NCI-H510A (cell line): ENCODE measurements at regions not wholly inside any gene's neighbourhood (a gene's known extent, or its start where the extent isn't known, plus 50 kb on each side); places are given as distances from the start of the nearest gene placed in this dataset.
"Not testable (repeated sequence)": the region's sequence is repeated elsewhere in the genome, so short reads cannot be mapped to it uniquely, and the experiment has no call there.

ENCODE experiments used
- DNase-seq: peaks from one replicate; lab custom pipeline; 2025; lab: John Stamatoyannopoulos, UW

DNA sequence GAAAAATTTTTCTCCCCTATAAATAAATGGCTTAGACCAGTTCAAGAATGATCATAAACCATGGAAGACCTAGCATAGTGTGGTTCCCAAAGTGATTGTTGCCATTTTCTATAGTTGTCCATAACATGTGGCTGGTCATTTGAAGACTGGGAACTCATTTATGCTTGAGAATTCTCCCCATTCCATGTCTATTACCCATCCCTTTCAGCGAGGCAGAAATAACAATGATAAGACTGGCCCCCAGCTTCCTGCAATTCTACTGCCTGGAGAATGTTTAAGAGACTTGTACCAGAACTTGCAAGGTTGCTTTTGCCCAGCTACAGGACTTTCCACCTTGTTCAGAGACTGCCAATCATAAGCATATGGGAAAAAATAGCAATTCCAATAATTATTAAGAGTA is 146.5 kb upstream of the CDH11 start:
- no peak for DNase-seq

DNA sequence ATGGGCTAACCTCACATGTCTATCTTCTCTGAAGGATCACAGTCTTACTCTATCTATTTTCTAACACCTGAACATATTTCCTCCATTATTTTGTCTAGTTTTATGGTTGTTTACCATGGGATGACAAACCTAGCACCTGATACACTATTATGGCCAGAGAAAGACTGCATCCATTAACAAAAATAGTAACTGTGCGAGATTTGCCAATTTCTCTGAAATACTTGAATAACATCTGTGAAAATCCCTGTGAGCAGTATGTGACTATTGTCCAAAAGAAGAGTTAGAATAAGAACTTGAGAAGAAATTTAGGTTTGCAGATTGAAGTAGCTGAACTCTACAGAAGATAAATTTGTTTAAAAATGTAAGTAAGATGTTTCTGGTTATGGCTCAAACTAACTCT is 142.0 kb upstream of the CDH11 start:
- no peak for DNase-seq

DNA sequence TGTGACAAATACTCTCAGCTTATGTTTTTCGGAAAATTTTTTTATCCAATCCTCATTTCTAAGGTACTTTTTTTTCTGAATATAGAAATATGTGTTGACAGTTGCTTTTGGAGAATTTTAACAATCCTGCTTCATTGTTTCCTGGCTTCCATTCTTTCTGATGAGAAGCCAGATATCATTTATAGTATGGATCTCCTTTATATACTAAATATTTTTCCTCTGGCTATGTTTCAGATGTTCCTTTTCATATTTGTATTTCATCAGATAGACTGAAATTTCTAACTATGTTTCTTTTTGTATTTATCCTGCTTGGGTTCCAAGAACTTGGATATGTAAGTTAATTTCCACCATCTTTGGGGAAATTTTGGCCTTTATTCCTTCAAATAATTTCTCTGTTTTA is 138.9 kb upstream of the CDH11 start:
- DNase-seq: no peak

DNA sequence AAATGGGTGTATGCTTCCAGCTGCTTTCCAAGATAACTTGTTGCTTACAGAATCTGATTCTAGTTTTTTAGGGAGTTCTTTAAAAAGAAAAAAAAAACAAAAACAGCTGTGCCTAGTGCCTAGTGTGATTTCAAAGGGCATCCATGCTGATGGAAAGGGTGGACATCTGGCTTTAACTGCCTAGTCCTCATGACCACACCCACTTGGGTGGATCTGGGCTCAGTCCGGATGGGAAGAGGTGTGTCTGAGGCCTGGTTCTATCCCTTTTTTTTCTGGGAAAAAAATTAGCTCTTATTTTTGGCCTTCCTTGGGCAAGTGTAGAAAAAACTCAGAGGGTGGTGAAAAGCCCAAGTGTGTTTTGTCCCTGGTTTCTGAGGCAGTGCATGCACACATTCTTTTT is 132.3 kb upstream of the CDH11 start:
- DNase-seq: no peak

DNA sequence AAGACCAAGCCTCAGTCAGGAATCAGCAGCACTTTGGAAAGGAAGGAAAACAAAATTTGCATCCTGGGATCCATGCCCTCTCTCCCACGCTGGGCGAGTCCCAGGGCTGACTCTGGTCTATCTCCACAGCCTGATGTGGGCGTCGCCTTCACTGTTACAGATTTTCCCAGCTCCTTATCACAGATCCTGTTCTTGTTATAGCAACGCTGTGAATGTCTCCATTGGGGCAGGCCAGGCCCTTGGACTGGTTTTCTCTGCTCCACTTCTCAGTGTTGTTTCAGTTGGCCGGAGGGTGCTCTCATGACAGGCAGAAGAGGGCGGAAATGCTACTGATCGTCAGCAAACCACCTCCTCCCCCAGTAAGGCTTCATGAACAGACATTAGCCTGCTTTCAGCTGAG is 127.9 kb upstream of the CDH11 start:
- no peak for DNase-seq

DNA sequence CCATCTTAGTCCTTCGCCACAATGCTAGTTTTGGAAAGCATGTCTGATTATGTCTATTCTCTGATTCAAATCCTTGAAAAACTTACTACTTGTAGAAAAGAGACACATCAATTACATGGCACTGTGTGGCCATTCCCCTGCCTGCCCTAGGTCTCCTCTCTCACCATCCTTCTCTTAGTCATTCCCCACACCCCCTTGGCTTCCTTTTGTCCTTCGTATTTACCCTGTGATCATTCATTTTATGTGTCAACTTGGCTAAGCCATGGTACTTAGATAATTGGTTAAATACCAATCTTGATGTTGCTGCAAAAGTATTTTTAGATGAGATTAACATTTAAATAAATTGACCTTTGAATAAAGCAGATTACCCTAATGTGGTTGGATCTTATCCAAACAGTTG is 122.9 kb upstream of the CDH11 start:
- no peak for DNase-seq

DNA sequence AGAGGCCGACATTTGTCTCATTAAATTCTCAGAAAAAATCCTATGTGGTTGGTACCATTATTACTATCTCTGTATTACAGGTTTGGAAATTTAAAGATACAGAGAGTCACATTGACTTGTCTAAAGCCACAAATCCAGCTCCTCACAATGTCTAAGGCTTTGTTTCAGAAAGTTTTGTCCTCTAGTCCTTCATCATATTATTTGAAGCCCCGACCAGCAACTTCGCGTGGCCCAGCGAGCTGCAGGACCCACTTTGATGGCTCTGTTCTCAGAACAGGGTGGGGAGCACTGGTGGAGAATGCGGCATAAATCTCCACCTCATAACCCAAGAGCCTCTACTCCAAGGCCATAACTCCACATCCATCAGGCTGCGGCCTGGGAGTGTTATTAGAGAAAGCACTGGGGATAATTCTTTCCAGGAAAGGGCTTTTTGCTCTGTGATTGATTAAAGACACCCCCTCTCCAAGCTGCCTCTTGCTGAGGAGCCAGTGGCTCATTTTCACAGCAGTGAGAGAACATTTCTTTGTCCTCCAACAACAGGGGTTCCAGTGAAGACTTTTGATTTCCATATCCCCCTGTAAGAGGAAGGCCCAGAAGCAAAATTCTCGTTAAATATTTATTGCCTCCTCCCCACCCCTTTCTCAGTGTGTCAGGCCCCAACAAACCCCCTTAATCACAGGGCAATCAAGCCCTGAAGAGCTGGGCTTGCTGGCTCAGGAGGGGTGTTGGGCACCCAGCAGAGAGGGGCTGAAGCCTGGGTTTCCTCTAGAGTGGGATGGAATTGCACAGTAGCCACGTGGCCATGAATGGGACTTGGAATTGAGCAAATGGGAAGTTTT is 113.7 kb upstream of the CDH11 start:
- no peak for DNase-seq

DNA sequence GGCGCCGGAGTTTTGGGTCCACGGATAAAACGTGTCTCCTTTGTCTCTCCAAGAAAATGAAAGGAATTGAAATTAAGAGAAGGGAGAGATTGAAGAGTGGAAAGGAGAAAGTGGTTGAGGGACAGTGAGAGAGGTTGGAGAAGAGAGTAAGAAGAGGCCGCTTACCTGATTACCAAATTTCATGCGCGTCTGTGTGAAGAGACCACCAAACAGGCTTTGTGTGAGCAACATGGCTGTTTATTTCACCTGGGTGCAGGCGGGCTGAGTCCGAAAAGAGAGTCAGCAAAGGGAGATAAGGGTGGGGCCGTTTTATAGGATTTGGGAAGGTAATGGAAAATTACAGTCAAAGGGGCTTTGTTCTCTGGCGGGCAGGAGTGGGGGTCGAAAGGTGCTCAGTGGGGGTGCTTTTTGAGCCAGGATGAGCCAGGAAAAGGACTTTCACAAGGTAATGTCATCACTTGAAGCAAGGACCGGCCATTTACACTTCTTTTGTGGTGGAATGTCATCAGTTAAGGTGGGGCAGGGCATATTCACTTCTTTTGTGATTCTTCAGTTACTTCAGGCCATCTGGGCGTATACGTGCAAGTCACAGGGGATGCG is 113.0 kb upstream of the CDH11 start:
- DNase-seq: not testable (repeated sequence)

DNA sequence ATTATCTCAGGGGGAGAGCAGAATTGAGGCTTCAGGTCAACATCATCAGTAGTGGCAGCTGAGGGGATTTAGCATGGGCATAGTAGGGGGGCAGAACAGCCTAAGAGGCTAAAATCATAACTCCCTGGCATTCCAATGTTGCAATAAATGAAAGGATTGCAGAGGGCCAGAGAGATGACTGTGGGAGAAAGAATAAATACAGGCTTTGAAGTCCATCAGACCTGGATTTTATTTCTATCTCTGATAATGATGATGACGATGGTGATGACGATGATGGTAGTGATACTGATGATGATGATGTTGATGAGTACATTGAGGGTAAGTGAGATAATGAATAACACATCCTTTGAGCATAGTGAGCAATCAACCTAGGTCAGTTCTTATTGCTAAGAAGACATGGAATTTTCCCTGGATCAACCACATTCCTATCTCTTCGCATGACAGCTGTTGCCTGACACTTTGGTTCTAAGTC is 107.4 kb upstream of the CDH11 start:
- no peak for DNase-seq

DNA sequence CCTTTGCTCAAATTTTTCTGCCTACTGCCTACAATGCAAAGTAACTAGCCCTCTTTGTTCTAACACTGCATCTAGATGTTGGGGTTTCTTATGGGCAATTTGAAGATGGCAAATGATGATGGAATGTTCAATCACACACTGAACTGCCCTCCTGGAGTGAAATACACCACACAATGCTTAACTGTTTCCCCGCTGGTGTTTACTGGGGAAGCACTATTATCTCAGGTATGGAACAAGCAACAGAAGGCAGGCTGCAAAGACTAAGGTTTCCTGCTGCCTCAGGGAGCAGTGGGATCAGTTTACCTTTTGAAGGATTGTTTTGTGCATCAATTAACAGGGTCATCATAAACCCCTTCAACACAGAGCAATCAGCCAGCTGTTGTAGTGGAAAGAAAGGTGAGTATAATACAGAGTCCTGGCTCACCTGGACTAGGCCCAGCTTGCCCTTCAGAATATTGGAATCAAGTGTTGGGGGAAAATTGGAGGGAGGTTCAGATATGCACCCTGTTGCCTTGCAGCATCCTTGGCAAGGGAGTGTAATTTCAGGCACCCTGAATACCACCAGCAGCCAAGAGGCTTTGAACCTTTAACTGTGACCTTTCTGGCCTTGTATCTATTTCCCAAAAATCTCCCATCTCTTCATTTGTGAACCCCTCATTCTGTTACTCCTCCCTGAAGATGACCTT is 105.4 kb upstream of the CDH11 start:
- DNase-seq: no peak

DNA sequence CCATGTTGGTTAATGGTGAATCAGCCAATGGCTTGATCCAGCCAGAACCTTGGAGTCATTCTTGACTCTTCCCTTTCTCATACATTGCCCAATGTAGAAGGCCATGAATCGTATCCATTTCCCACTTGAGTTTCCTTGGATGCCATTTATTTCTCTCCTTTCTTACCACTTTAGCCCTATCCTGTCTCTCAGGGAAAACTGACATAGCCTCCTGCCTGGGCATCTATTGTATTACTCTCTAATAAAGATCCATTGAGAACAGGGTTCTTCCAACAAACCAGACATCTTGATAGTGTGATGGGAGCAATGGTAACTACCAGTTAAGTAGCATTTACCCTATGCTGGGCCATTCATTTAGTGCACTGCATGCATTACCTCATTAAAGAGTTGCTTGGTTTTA is 104.2 kb upstream of the CDH11 start:
- no peak for DNase-seq

DNA sequence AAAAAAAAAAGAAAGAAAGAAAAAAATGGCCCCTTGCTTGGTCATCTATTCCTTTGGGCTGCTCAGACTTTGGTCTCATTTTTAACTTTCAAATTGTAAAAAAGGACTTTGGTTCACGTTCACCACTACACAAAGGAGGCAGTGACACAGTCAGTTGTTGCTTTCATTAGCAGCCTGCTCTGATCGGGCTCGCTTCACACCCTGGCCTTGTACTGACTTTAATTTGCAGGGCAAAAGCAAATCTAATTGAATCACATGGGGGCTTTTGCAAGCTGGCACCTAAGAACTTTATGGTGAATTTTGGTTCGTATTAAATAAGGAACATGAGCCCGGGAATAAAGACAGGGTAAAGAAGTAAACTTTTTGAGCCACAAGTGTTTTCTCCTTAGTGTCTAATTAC is 103.6 kb upstream of the CDH11 start:
- DNase-seq: no peak

DNA sequence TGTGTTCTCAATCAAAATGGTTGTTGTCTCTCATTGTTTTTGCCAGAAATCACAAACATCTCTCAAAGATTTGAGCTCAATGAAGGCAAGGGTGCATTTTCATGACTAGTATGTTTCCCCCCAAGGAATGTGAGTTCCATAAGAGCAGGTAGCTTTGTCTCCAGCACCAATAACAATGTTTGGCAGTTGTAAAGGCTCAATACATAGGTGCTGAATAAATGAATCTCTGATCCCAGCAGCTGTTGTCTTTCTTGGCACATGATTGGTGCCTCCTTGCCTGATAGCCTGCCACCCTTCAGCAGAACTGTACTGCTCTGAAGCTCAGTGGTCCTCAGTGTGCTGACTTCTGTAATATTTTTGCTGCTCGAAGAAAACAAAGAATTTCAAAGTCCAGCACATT is 103.1 kb upstream of the CDH11 start:
- no peak for DNase-seq

DNA sequence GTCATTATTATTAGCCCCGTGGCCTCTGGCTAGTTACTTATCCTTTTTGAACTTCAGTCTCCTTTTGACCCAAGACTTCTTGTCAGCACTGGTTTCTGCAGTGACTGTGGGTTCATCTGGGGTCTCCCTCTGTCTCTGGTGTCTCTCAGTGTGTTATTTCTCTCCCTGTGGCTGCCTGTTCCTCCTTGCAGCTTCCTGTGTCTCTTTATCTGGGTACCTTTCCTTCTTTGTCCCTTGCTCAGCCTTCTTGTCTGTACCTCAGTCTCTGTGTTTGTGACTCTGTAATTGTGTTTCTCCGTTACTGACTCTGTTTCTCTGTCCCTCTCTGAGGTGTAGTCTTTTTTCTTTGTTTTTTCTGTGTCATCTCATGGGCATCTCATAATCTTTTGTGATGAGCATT is 102.6 kb upstream of the CDH11 start:
- no peak for DNase-seq

DNA sequence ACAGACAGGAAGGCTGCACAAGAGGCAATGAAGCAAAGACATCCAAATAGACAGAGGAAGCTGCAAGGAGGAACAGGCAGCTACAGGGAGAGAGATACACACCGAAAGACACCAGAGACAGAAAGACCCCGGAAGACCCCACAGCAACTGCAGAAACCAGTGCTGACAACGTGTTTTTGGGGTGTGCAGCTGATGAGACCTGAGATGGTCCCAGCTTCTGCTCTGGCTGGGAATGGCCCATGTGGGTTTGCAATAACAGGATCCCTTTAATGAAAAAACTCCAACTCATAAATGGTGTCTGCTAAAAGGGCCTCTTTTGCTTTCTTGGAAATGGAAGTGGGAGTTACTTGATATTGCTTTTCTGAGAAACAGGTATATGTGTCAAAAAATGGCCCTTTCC is 101.5 kb upstream of the CDH11 start:
- no peak for DNase-seq

DNA sequence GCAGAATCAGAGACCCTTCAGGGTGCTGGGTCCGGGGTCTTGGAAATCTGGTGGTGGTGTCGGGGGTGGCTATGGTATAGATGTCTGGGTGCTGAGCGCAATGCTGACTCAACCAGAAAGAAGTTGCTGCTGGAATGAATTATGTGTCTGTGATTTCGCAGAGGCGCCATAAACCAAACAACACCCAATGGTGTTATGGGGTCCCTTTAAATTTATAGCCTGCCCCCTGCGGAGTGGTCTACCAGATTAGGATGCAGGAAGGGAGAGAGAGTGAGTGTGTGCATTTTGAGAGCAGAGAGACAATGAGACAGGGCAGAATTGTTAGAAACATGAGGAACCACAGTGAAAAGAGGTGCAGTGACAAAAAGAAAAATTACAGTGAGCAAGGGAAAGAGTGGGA is 100.7 kb upstream of the CDH11 start:
- DNase-seq: no peak

DNA sequence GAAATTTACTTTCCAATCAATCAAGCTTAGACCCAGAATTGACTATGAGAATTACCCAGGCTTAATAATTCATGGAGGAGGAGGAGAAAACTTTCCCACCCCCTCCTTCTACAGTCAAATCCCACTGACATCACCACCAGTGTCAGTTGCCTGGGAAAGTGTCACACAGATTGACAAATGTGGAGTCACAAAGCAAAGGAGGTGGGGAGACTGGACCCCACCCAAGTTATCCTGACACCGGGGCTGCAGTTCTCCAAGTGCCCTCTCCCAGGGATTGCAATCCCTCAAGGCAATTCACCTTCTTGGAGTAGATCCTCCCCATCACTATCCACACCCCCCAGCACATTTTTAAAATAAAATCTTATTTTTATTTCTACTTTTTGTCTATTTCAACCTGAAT is 100.2 kb upstream of the CDH11 start:
- DNase-seq: no peak

DNA sequence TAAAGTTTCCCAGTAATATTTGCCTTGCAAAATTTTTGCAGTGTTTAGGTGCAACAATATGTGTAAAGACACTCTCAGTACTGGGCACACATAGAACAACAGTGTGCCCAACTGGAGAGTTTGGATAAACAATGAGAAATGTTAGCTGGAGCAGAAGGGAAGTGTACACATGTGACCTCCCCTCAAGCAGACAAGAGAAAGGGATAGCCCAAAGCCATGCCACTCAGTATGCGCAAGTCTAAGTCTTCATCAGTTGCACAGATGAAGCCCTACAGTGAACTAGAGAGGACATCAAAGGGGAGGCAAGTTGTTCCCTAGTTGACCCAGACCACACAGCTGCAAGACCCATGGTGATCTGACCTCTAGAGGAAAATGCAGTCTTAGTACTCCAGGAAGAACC is 97.9 kb upstream of the CDH11 start:
- DNase-seq: no peak

DNA sequence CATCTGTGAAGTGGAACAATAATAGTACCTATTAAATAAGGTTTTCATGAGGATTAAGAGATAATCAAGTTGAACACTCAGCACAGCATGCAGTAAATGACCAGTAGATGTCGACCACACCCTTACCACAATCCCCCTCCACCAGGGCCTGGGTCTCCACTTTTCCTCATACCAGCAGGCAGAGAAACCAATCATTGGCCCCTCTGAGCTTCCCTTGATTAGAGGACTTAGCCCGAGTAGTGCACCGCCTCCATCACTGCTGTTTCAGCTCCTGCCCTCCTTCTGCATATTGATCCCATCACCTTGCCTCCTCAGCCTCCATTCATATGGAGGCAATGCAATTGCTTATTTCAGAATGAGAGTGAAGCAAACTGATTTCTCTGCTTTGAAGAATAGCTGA is 96.5 kb upstream of the CDH11 start:
- no peak for DNase-seq

DNA sequence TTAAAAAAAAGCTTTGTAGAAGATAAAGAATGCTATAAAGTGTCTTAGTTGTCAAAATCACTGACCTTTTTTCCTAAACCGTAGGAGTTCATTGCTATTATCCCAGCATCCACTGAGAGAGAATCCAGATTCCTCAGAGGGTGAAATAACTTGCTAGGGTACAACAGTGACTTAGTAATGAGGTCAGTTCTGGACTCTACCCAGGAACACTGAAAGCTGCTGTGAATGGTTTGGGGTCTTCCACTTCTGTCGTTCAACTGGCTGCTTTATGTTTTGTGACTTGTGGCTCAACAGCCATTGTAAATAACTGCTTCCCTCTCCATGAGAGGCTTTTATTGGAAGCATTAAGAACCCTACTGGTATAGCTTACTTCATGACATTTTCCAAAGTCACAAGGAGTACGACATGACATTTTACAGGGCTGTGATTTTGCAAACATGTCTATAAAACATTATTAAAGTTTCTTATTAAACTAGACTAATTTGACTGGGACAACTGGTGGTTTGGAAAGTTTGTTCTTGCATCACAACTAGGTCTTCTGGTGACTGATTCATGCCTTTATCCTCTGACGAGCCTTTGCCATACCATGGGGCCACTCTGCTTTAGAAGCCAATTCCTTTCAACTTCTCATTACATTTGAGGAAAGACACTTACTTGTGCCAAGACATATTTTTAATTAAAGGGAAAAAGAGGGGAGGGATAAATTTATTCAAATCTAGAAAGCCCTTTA is 92.2 kb upstream of the CDH11 start:
- DNase-seq: no peak

DNA sequence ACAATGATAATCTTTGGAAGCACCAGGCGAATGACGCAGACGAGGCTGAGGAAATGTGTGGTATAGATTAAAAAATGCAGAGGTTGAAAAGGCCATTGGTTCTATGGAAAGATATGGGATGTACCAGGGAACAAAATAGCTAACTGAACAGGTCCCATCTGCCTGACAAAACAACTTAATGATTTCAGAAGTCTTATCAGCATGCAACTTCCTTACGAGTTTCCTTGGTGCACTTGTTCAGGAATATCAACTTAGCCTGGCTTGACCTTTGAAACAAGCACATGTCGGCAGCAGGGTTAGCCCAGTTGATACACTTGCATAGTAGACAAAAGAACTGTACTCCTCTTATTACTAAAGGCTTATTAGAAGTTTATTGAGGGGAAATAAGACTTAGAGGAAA is 90.9 kb upstream of the CDH11 start:
- no peak for DNase-seq

DNA sequence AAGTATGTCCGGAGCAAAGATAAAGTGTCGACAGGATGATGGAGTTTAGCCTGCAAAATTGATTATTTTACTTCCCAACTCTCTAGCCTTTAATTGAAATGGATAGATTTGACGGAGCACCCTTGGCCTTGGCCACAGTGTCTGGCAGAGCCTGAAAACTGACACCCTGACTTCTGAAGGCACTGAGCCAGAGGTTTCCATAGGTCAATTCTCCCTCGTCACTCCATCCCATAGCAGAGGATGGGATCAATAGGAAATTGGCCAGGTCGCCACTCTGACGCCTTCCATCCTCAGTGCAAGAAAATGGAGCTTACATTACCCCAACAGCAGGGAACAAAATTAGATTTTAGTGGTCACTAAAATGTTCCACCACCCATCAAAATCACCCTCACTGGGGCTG is 90.4 kb upstream of the CDH11 start:
- no peak for DNase-seq

DNA sequence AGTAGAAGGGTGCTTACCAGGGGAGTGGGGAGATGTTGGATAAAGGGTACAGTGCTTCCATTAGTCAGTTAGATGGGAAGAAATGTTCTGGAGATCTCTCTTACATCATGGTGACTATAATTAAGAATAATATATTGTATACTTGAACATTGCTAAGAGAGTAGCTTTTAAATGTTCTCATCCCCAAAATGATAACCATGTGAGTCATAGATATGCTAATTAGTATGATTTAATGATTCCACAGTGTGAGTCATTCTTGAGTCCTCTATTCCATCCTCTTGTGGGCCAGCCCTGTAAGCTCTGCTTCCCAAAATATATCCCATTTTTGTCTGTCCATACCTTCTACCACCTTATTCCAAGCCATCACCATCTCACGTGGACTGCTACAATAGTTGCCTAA is 80.6 kb upstream of the CDH11 start:
- DNase-seq: no peak
